Liver (tissue), 3 donors: ENCODE measurements at regions not wholly inside any gene's neighbourhood (a gene's known extent, or its start where the extent isn't known, plus 50 kb on each side); places are given as distances from the start of the nearest gene placed in this dataset.

Source experiments
- EGR1 ChIP-seq, 2 donors: IDR thresholded peaks; 2 replicates each; pipeline ENCODE4 v1.6.1; 2016 to 2018; ENCODE audit warnings: antibody characterized with exemption in 2 of 2, low read depth in 2 of 2
- JUND ChIP-seq, 2 donors: IDR thresholded peaks; 2 replicates each; pipeline ENCODE4 v1.6.1; 2016; ENCODE audit warnings: antibody characterized with exemption in 2 of 2
- YY1 ChIP-seq: IDR thresholded peaks from 2 replicates; pipeline ENCODE4 v1.6.1; 2016; ENCODE audit warnings: antibody characterized with exemption, mild to moderate bottlenecking
- TF ChIP-seq, protein P1 (sequence below): fragments of 150-350 bp; IDR thresholded peaks from 2 replicates; pipeline ENCODE4 v1.5.1; 2017; ENCODE audit warnings: improper control_type of control experiment, low read depth, low read length; ENCODE audit not compliant: missing input control
- TF ChIP-seq, protein P2 (sequence below): IDR thresholded peaks from 2 replicates; pipeline ENCODE4 v1.6.1; 2016; ENCODE audit warnings: antibody characterized with exemption, mild to moderate bottlenecking
- donor health status: healthy.
- donor health status: healthy.

DNA sequence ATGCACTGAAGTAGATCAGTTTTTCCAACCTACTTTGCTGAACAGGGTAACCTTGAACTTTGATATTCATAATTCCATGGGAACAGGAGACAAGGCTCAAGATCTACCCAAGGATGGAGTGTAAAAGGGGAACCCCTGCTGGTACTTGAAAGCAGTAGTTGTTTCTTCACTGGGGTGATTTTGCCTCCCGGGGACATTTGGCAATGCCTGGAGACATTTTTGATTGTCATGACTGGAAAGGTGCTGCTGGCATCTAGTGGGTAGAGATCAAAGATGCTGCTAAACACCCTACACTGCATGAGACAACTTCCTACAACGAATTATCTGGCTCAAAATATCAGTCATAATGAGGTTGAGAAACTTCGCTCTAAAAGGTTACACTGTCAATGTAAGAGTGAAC is 214.8 kb upstream of the CTBP2 start:
- no peak for TF ChIP-seq JUND (IDR thresholded peaks at IDR 0.05)
- TF ChIP-seq, protein P1, sequence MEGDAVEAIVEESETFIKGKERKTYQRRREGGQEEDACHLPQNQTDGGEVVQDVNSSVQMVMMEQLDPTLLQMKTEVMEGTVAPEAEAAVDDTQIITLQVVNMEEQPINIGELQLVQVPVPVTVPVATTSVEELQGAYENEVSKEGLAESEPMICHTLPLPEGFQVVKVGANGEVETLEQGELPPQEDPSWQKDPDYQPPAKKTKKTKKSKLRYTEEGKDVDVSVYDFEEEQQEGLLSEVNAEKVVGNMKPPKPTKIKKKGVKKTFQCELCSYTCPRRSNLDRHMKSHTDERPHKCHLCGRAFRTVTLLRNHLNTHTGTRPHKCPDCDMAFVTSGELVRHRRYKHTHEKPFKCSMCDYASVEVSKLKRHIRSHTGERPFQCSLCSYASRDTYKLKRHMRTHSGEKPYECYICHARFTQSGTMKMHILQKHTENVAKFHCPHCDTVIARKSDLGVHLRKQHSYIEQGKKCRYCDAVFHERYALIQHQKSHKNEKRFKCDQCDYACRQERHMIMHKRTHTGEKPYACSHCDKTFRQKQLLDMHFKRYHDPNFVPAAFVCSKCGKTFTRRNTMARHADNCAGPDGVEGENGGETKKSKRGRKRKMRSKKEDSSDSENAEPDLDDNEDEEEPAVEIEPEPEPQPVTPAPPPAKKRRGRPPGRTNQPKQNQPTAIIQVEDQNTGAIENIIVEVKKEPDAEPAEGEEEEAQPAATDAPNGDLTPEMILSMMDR = no peak
- TF ChIP-seq, protein P2, sequence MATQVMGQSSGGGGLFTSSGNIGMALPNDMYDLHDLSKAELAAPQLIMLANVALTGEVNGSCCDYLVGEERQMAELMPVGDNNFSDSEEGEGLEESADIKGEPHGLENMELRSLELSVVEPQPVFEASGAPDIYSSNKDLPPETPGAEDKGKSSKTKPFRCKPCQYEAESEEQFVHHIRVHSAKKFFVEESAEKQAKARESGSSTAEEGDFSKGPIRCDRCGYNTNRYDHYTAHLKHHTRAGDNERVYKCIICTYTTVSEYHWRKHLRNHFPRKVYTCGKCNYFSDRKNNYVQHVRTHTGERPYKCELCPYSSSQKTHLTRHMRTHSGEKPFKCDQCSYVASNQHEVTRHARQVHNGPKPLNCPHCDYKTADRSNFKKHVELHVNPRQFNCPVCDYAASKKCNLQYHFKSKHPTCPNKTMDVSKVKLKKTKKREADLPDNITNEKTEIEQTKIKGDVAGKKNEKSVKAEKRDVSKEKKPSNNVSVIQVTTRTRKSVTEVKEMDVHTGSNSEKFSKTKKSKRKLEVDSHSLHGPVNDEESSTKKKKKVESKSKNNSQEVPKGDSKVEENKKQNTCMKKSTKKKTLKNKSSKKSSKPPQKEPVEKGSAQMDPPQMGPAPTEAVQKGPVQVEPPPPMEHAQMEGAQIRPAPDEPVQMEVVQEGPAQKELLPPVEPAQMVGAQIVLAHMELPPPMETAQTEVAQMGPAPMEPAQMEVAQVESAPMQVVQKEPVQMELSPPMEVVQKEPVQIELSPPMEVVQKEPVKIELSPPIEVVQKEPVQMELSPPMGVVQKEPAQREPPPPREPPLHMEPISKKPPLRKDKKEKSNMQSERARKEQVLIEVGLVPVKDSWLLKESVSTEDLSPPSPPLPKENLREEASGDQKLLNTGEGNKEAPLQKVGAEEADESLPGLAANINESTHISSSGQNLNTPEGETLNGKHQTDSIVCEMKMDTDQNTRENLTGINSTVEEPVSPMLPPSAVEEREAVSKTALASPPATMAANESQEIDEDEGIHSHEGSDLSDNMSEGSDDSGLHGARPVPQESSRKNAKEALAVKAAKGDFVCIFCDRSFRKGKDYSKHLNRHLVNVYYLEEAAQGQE = no peak
- TF ChIP-seq EGR1 (IDR thresholded peaks at IDR 0.05; ENCODE audit: low read depth in 2 of 2) = no peak
- TF ChIP-seq YY1 = no peak
